ENCODE measurements at regions not wholly inside any gene's neighbourhood (a gene's known extent, or its start where the extent isn't known, plus 50 kb on each side); places are given as distances from the start of the nearest gene placed in this dataset.

DNA sequence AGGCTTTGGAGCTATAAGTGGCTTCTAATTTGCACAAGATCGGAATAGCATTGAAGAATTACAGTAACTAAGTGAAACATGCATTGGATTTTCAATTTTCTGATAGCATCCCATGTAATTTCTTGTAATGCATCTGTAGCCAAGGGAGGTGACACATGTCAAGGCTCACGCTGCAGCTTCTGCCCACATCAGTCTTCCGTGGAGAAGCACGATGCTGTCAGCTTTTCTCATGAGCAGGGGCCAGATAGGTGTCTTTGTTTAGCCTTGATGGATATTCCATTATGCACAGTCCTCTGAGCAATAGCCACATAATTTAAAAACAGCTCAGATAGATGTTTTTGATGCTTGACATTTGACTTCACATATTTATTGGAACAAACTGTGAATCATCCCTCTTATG is 1046.9 kb upstream of the EEF2KMT start:
- H3K9me3 ChIP-seq (ENCODE audit: control insufficient read depth in 2 of 2, low read length in 2 of 2), result no peaks in the 10 kb centered on the region
- no peaks in the 10 kb centered on the region for H3K36me3 ChIP-seq (ENCODE audit: control insufficient read depth in 2 of 2, insufficient read depth in 2 of 2, low read length in 2 of 2)
- no peak overlapping the region for H3K4me3 ChIP-seq (ENCODE audit: low read length in 2 of 2)
- H3K4me1 ChIP-seq (ENCODE audit: control insufficient read depth in 2 of 2, insufficient read depth in 2 of 2, low read length in 2 of 2), result no peaks in the 10 kb centered on the region
- no peak overlapping the region for H3K27ac ChIP-seq (ENCODE audit: low read depth in 2 of 2, low read length in 2 of 2)
- H3K9ac ChIP-seq (ENCODE audit: low read depth in 1 of 2, low read length in 2 of 2), result no peak overlapping the region
- H3K27me3 ChIP-seq (ENCODE audit: control insufficient read depth in 2 of 2, insufficient read depth in 2 of 2, low read length in 2 of 2), result no peaks in the 10 kb centered on the region

DNA sequence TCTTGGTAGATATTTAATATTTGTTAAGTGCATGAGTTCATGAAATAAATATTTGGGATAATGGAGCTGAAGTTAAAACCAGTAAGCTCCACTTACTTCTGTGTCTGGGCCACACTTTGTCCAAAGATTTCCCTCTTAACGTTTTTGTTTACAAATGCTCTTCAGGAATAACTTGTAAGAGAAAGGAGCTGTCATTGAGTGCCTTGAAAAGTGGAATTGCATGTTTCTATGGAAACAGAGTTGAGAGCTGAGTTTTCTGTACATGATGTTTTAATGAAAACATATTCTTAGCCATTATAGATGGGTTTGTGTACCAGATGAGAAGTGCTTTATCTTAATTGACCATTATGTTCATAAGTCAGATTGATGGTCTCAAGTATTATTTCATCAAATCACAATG is 1045.4 kb upstream of the EEF2KMT start:
- H3K4me1 ChIP-seq (ENCODE audit: control insufficient read depth in 2 of 2, insufficient read depth in 2 of 2, low read length in 2 of 2), result no peaks in the 10 kb centered on the region
- H3K9ac ChIP-seq (ENCODE audit: low read depth in 1 of 2, low read length in 2 of 2), result no peak overlapping the region
- H3K27me3 ChIP-seq (ENCODE audit: control insufficient read depth in 2 of 2, insufficient read depth in 2 of 2, low read length in 2 of 2), result no peaks in the 10 kb centered on the region
- no peak overlapping the region for H3K27ac ChIP-seq (ENCODE audit: low read depth in 2 of 2, low read length in 2 of 2)
- H3K9me3 ChIP-seq (ENCODE audit: control insufficient read depth in 2 of 2, low read length in 2 of 2), result no peaks in the 10 kb centered on the region
- no peak overlapping the region for H3K4me3 ChIP-seq (ENCODE audit: low read length in 2 of 2)
- H3K36me3 ChIP-seq (ENCODE audit: control insufficient read depth in 2 of 2, insufficient read depth in 2 of 2, low read length in 2 of 2), result no peaks in the 10 kb centered on the region

DNA sequence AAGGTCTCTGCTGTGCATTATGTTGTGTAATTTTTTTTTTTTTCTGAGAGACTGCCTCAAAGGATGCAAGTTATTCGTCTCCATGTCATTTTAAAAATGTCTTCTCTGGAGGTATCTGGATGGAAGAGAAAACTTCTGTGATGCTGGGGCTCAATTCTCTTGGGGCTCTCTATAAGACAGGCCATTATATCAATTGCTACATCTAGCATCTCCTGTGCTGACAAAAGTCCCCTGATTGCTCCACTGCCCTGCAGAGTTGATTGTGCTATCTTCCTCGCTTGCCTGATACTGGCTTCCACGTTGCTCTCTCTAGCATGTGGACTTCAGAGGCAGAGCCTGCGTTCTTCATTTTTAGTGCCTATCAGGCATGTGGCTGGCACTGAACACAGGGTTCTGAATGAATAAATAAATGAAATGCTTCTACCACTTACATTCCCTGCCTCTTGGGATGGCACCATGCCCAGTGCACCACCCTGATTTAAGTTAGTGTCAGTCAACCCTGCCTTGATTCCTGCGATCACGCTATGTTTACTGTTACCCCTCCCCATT is 1035.5 kb upstream of the EEF2KMT start:
- Histone ChIP-seq H3K9ac (ENCODE audit: low read depth in 1 of 2, low read length in 2 of 2) (no peak overlapping the region), H3K27ac (ENCODE audit: low read depth in 2 of 2, low read length in 2 of 2) (no peak overlapping the region), H3K4me3 (ENCODE audit: low read length in 2 of 2) (no peak overlapping the region), H3K9me3 (ENCODE audit: control insufficient read depth in 2 of 2, low read length in 2 of 2) (no peaks in the 10 kb centered on the region), H3K36me3 (ENCODE audit: control insufficient read depth in 2 of 2, insufficient read depth in 2 of 2, low read length in 2 of 2) (no peaks in the 10 kb centered on the region), H3K4me1 (ENCODE audit: control insufficient read depth in 2 of 2, insufficient read depth in 2 of 2, low read length in 2 of 2) (no peaks in the 10 kb centered on the region), H3K27me3 (ENCODE audit: control insufficient read depth in 2 of 2, insufficient read depth in 2 of 2, low read length in 2 of 2) (no peaks in the 10 kb centered on the region)

DNA sequence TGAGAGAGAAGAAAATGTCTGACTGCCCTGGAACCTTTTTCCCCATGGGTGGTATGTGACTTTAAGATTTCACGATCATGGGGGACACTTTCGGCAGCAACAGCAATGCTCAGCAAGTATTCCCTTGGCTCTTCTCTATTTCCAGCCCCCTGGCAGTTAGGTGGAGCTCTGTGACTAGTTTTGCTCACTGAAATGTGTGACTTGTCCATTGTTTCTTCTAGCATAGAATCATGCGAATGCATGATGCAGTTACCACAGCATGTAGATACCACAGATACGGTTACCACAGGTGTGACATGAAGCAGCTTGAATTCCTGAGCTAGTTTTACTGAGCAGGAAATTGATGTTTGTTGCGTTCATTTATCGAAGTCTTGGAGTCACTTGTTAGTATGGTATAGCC is 1034.5 kb upstream of the EEF2KMT start:
- H3K4me3 ChIP-seq (ENCODE audit: low read length in 2 of 2), result no peak overlapping the region
- no peaks in the 10 kb centered on the region for H3K36me3 ChIP-seq (ENCODE audit: control insufficient read depth in 2 of 2, insufficient read depth in 2 of 2, low read length in 2 of 2)
- H3K9ac ChIP-seq (ENCODE audit: low read depth in 1 of 2, low read length in 2 of 2), result no peak overlapping the region
- no peaks in the 10 kb centered on the region for H3K4me1 ChIP-seq (ENCODE audit: control insufficient read depth in 2 of 2, insufficient read depth in 2 of 2, low read length in 2 of 2)
- no peaks in the 10 kb centered on the region for H3K27me3 ChIP-seq (ENCODE audit: control insufficient read depth in 2 of 2, insufficient read depth in 2 of 2, low read length in 2 of 2)
- no peak overlapping the region for H3K27ac ChIP-seq (ENCODE audit: low read depth in 2 of 2, low read length in 2 of 2)
- no peaks in the 10 kb centered on the region for H3K9me3 ChIP-seq (ENCODE audit: control insufficient read depth in 2 of 2, low read length in 2 of 2)

DNA sequence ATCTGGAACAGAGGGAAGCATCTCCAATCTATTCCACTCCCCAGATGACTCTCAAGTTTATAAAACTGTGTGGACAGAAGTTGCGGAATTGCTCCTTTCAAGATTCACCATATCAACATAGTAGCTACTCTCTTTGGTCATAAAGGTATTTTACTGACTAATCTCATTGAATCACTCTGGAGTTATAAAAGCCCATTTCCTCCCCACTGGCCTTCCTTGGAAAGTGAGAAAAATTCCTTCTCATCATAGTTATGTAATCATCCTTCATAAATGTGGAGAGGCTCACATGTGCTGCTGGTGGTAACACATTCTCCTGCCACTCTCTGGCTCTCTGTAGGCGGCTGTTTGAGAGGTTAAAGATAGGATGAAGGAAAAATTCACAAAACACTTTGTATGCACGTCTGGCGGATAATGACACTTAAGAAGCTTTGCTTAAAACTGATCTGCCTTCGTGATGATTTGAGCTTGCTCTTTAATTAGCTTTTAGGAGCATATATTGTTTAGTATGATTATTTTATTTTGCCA is 1034.0 kb upstream of the EEF2KMT start:
- Histone ChIP-seq H3K27ac (ENCODE audit: low read depth in 2 of 2, low read length in 2 of 2) (no peak overlapping the region), H3K9me3 (ENCODE audit: control insufficient read depth in 2 of 2, low read length in 2 of 2) (no peaks in the 10 kb centered on the region), H3K36me3 (ENCODE audit: control insufficient read depth in 2 of 2, insufficient read depth in 2 of 2, low read length in 2 of 2) (no peaks in the 10 kb centered on the region), H3K9ac (ENCODE audit: low read depth in 1 of 2, low read length in 2 of 2) (no peak overlapping the region), H3K4me1 (ENCODE audit: control insufficient read depth in 2 of 2, insufficient read depth in 2 of 2, low read length in 2 of 2) (no peaks in the 10 kb centered on the region), H3K27me3 (ENCODE audit: control insufficient read depth in 2 of 2, insufficient read depth in 2 of 2, low read length in 2 of 2) (no peaks in the 10 kb centered on the region), H3K4me3 (ENCODE audit: low read length in 2 of 2) (no peak overlapping the region)

DNA sequence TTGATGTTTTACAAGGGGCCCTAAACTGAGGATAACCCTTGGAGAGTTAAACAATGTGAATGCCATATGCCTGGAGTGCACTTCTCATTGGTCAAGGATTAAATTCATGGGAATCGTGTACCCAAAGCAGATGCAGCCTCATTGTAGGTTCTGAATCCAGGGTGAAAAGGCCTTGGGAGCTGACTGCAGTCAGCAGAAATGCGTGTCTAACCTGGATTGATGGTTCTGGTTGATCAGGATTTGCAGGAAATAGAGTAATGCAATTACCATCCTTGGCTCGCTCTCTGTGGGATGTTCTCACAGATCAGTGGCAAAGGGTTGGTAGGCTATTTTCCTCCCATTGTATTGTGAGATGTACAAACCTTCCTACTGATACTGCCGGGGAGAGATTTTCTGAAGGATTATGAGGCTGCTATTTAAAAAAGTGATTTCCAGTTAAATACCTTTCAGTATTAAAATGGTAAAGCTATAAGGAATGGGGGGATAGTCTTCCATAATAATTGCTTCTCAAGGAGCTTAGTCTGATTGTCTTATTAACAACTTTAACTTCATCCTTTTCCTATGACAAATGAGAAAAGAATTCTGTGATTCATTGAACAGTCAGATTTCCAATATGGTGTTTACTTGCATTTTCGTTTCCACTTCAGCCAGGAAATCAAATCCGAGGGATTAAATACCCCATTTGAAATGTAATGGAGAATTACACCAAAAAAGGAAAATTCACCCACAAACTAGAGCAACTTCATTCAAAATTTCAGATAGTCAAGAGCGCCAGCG is 1028.1 kb upstream of the EEF2KMT start:
- H3K4me3 ChIP-seq (ENCODE audit: low read length in 2 of 2), result no peak overlapping the region
- no peak overlapping the region for H3K27ac ChIP-seq (ENCODE audit: low read depth in 2 of 2, low read length in 2 of 2)

DNA sequence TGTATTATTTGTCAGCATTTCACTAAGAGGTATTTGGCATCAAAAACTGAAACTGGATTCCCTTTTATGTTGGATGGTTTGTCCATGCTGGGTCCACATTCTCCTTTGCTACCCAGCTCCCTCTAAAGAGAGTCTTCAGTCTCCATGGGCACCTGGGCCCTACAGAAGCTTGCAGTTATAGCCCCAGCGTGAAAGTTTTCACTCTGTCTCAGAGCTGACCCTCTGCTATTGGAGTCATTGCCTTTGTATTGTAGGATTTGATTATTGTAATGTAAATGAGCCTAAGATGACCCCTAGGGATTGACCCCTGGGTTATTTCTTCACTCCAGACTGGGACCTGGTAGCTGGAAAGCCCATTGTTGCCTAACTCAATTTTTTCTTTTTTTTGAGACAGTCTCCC is 1026.5 kb upstream of the EEF2KMT start:
- no peak overlapping the region for H3K4me3 ChIP-seq (ENCODE audit: low read length in 2 of 2)
- H3K9me3 ChIP-seq (ENCODE audit: control insufficient read depth in 2 of 2, low read length in 2 of 2), result no peaks in the 10 kb centered on the region
- H3K4me1 ChIP-seq (ENCODE audit: control insufficient read depth in 2 of 2, insufficient read depth in 2 of 2, low read length in 2 of 2), result no peaks in the 10 kb centered on the region
- H3K36me3 ChIP-seq (ENCODE audit: control insufficient read depth in 2 of 2, insufficient read depth in 2 of 2, low read length in 2 of 2), result no peaks in the 10 kb centered on the region
- H3K27me3 ChIP-seq (ENCODE audit: control insufficient read depth in 2 of 2, insufficient read depth in 2 of 2, low read length in 2 of 2), result no peaks in the 10 kb centered on the region
- no peak overlapping the region for H3K27ac ChIP-seq (ENCODE audit: low read depth in 2 of 2, low read length in 2 of 2)
- no peak overlapping the region for H3K9ac ChIP-seq (ENCODE audit: low read depth in 1 of 2, low read length in 2 of 2)

More for the DNA sequence above, 1028.1 kb upstream of the EEF2KMT start:
- no peaks in the 10 kb centered on the region for H3K4me1 ChIP-seq (ENCODE audit: control insufficient read depth in 2 of 2, insufficient read depth in 2 of 2, low read length in 2 of 2)
- no peaks in the 10 kb centered on the region for H3K9me3 ChIP-seq (ENCODE audit: control insufficient read depth in 2 of 2, low read length in 2 of 2)
- no peaks in the 10 kb centered on the region for H3K36me3 ChIP-seq (ENCODE audit: control insufficient read depth in 2 of 2, insufficient read depth in 2 of 2, low read length in 2 of 2)
- H3K9ac ChIP-seq (ENCODE audit: low read depth in 1 of 2, low read length in 2 of 2), result no peak overlapping the region
- H3K27me3 ChIP-seq (ENCODE audit: control insufficient read depth in 2 of 2, insufficient read depth in 2 of 2, low read length in 2 of 2), result no peaks in the 10 kb centered on the region

DNA sequence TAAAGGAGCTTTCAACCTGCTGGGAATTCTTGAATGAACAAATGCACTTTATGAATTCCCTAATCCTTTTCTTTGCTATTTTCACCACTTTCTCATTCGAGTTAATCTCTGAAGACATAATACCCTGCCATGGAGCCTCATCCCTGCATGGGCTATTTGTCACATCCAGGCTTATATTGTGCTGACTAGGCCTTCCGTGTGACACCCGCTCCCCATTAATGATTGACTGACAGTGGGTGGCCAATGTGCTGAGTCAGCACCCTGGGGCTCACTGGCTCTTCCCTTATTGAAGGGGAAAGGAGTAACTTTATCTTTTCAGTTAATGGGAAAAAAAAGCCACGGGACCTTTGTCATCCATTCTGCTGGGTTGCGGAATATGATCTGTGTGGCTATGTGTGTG is 1024.8 kb upstream of the EEF2KMT start:
- Histone ChIP-seq H3K4me3 (ENCODE audit: low read length in 2 of 2) (no peak overlapping the region), H3K4me1 (ENCODE audit: control insufficient read depth in 2 of 2, insufficient read depth in 2 of 2, low read length in 2 of 2) (no peaks in the 10 kb centered on the region), H3K9me3 (ENCODE audit: control insufficient read depth in 2 of 2, low read length in 2 of 2) (no peaks in the 10 kb centered on the region), H3K9ac (ENCODE audit: low read depth in 1 of 2, low read length in 2 of 2) (no peak overlapping the region), H3K27me3 (ENCODE audit: control insufficient read depth in 2 of 2, insufficient read depth in 2 of 2, low read length in 2 of 2) (no peaks in the 10 kb centered on the region), H3K36me3 (ENCODE audit: control insufficient read depth in 2 of 2, insufficient read depth in 2 of 2, low read length in 2 of 2) (no peaks in the 10 kb centered on the region), H3K27ac (ENCODE audit: low read depth in 2 of 2, low read length in 2 of 2) (no peak overlapping the region)

DNA sequence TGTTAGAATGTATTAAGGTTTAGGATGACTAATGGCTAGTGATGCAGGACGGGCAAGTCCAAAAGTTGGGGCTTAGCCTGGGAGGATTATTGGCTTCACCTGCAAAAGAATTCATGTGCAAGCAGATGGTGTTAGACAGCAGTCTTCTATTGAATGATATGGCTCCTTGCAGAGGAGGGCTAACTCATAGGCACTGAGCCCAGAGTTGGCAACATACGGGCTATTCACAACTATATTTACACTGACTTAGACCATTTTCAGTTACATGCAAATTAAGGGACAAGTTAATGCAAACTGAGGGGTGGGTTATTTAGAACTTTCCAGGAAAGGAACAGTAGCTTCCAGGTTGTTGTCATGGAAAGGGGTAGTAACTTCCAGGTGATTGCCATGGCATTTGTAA is 1017.1 kb upstream of the EEF2KMT start:
- Histone ChIP-seq H3K27me3 (ENCODE audit: control insufficient read depth in 2 of 2, insufficient read depth in 2 of 2, low read length in 2 of 2) (no peaks in the 10 kb centered on the region), H3K9ac (ENCODE audit: low read depth in 1 of 2, low read length in 2 of 2) (no peak overlapping the region), H3K36me3 (ENCODE audit: control insufficient read depth in 2 of 2, insufficient read depth in 2 of 2, low read length in 2 of 2) (no peaks in the 10 kb centered on the region), H3K27ac (ENCODE audit: low read depth in 2 of 2, low read length in 2 of 2) (no peak overlapping the region), H3K4me1 (ENCODE audit: control insufficient read depth in 2 of 2, insufficient read depth in 2 of 2, low read length in 2 of 2) (no peaks in the 10 kb centered on the region), H3K4me3 (ENCODE audit: low read length in 2 of 2) (no peak overlapping the region), H3K9me3 (ENCODE audit: control insufficient read depth in 2 of 2, low read length in 2 of 2) (no peaks in the 10 kb centered on the region)

DNA sequence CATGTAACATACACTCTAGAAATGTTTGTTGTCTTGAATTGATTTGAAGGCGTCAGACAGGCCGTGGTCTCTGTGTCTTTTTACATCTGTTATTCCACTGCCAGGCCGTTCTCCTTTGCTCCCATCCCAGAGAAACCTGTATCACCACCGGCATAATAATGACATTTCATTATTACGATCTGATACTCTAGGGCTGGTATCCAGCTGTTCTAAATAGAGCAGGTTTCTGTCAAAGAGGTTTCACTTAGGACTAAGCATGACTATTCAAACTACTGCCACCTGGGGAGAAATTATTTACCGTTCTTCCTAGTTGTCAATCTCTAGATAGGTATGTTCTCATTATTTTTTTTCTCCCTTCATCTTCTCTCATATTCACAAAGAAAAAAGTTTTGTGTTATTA is 1016.2 kb upstream of the EEF2KMT start:
- Histone ChIP-seq H3K36me3 (ENCODE audit: control insufficient read depth in 2 of 2, insufficient read depth in 2 of 2, low read length in 2 of 2) (no peaks in the 10 kb centered on the region), H3K9me3 (ENCODE audit: control insufficient read depth in 2 of 2, low read length in 2 of 2) (no peaks in the 10 kb centered on the region), H3K9ac (ENCODE audit: low read depth in 1 of 2, low read length in 2 of 2) (no peak overlapping the region), H3K4me1 (ENCODE audit: control insufficient read depth in 2 of 2, insufficient read depth in 2 of 2, low read length in 2 of 2) (no peaks in the 10 kb centered on the region), H3K27me3 (ENCODE audit: control insufficient read depth in 2 of 2, insufficient read depth in 2 of 2, low read length in 2 of 2) (no peaks in the 10 kb centered on the region), H3K4me3 (ENCODE audit: low read length in 2 of 2) (no peak overlapping the region), H3K27ac (ENCODE audit: low read depth in 2 of 2, low read length in 2 of 2) (no peak overlapping the region)
